ENCODE measurements at regions not wholly inside any gene's neighbourhood (a gene's known extent, or its start where the extent isn't known, plus 50 kb on each side); places are given as distances from the start of the nearest gene placed in this dataset.

DNA sequence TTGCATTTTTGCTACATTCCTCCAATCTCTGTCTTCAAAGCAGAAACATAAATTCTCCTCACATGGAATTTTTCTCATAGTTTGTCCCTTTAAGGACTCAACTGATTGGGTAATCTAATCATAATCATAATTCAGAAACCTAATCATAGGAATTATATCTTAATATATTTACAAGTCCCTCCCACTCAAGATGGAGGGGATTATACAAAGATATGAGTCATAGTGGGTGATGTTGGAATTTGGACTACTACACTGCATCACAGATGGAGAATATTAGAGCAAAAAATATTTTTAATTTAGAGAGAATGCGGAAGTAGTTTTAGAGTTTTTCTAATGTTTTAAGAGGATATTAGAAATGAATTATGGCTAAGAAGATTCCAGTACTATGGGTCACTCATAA, 1034.0 kb downstream of the DTWD2 start (continued):
- TF ChIP-seq, protein P1, sequence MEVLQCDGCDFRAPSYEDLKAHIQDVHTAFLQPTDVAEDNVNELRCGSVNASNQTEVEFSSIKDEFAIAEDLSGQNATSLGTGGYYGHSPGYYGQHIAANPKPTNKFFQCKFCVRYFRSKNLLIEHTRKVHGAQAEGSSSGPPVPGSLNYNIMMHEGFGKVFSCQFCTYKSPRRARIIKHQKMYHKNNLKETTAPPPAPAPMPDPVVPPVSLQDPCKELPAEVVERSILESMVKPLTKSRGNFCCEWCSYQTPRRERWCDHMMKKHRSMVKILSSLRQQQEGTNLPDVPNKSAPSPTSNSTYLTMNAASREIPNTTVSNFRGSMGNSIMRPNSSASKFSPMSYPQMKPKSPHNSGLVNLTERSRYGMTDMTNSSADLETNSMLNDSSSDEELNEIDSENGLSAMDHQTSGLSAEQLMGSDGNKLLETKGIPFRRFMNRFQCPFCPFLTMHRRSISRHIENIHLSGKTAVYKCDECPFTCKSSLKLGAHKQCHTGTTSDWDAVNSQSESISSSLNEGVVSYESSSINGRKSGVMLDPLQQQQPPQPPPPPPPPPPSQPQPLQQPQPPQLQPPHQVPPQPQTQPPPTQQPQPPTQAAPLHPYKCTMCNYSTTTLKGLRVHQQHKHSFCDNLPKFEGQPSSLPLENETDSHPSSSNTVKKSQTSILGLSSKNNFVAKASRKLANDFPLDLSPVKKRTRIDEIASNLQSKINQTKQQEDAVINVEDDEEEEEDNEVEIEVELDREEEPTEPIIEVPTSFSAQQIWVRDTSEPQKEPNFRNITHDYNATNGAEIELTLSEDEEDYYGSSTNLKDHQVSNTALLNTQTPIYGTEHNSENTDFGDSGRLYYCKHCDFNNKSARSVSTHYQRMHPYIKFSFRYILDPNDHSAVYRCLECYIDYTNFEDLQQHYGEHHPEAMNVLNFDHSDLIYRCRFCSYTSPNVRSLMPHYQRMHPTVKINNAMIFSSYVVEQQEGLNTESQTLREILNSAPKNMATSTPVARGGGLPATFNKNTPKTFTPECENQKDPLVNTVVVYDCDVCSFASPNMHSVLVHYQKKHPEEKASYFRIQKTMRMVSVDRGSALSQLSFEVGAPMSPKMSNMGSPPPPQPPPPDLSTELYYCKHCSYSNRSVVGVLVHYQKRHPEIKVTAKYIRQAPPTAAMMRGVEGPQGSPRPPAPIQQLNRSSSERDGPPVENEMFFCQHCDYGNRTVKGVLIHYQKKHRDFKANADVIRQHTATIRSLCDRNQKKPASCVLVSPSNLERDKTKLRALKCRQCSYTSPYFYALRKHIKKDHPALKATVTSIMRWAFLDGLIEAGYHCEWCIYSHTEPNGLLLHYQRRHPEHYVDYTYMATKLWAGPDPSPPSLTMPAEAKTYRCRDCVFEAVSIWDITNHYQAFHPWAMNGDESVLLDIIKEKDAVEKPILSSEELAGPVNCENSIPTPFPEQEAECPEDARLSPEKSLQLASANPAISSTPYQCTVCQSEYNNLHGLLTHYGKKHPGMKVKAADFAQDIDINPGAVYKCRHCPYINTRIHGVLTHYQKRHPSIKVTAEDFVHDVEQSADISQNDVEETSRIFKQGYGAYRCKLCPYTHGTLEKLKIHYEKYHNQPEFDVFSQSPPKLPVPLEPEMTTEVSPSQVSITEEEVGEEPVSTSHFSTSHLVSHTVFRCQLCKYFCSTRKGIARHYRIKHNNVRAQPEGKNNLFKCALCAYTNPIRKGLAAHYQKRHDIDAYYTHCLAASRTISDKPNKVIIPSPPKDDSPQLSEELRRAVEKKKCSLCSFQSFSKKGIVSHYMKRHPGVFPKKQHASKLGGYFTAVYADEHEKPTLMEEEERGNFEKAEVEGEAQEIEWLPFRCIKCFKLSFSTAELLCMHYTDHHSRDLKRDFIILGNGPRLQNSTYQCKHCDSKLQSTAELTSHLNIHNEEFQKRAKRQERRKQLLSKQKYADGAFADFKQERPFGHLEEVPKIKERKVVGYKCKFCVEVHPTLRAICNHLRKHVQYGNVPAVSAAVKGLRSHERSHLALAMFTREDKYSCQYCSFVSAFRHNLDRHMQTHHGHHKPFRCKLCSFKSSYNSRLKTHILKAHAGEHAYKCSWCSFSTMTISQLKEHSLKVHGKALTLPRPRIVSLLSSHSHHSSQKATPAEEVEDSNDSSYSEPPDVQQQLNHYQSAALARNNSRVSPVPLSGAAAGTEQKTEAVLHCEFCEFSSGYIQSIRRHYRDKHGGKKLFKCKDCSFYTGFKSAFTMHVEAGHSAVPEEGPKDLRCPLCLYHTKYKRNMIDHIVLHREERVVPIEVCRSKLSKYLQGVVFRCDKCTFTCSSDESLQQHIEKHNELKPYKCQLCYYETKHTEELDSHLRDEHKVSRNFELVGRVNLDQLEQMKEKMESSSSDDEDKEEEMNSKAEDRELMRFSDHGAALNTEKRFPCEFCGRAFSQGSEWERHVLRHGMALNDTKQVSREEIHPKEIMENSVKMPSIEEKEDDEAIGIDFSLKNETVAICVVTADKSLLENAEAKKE (CRISPR knock-in tag; IDR thresholded peaks at IDR 0.05): no peak
- TF ChIP-seq EZH2phosphoT487 (IDR thresholded peaks at IDR 0.05; ENCODE audit: unreplicated experiment): no peak
- TF ChIP-seq STAT1 (IDR thresholded peaks at IDR 0.05; ENCODE audit: unreplicated experiment): no peak

DNA sequence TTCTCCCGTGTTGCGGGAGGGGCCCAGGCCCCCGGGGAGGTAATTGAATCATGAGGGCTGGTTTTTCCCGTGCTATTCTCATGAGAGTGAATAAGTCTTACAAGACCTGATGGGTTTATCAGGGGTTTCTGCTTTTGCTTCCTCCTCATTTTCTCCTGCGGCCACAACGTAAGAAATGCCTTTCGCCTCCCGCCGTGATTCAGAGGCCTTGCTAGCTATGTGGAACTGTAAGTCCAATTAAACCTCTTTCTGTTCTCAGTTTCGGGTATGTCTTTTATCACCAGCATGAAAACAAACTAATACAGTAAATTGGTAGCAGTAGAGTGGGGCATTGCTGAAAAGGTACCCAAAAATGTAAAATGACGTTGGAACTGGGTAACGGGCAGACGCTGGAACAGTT, 1035.1 kb downstream of the DTWD2 start:
- Histone ChIP-seq H3K79me2 (replicated peaks; ENCODE audit: insufficient read depth) (no peaks in the 10 kb centered on the region), H3K36me3 (ENCODE audit: insufficient read depth) (no peaks in the 10 kb centered on the region), H3K4me3 (no peak overlapping the region), H4K20me1 (replicated peaks; ENCODE audit: insufficient read depth) (no peaks in the 10 kb centered on the region), H3K4me2 (no peak overlapping the region), H2AFZ (no peak overlapping the region), H3K9me2 (ENCODE audit: insufficient read depth) (no peaks in the 10 kb centered on the region), H3K4me1 (ENCODE audit: insufficient read depth) (no peaks in the 10 kb centered on the region), H3F3A (replicated peaks; ENCODE audit: low read depth) (no peaks in the 10 kb centered on the region), H3K27ac (ENCODE audit: low read depth) (no peak overlapping the region), H3K27me3 (ENCODE audit: insufficient read depth) (no peaks in the 10 kb centered on the region)
- no peak for ATAC-seq
- no peaks in the 10 kb centered on the region for H3K9me3 Mint-ChIP-seq
- H3K27ac Mint-ChIP-seq: no peak overlapping the region
- H3K4me1 Mint-ChIP-seq: no peaks in the 10 kb centered on the region
- no peak for DNase-seq (ENCODE audit: low spot score)
- peaks cover 2% of the 10 kb centered on the region for H3K27me3 Mint-ChIP-seq (ENCODE audit: insufficient read depth, low read depth, poor library complexity)
- no peak overlapping the region for H3K4me3 Mint-ChIP-seq
- no peaks in the 10 kb centered on the region for H3K36me3 Mint-ChIP-seq (ENCODE audit: low read depth)
- TF ChIP-seq, protein P2, sequence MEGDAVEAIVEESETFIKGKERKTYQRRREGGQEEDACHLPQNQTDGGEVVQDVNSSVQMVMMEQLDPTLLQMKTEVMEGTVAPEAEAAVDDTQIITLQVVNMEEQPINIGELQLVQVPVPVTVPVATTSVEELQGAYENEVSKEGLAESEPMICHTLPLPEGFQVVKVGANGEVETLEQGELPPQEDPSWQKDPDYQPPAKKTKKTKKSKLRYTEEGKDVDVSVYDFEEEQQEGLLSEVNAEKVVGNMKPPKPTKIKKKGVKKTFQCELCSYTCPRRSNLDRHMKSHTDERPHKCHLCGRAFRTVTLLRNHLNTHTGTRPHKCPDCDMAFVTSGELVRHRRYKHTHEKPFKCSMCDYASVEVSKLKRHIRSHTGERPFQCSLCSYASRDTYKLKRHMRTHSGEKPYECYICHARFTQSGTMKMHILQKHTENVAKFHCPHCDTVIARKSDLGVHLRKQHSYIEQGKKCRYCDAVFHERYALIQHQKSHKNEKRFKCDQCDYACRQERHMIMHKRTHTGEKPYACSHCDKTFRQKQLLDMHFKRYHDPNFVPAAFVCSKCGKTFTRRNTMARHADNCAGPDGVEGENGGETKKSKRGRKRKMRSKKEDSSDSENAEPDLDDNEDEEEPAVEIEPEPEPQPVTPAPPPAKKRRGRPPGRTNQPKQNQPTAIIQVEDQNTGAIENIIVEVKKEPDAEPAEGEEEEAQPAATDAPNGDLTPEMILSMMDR (conservative IDR thresholded peaks at IDR 0.05; ENCODE audit: low read depth in 2 of 2): no peak
- no peak for TF ChIP-seq ZNF114 (CRISPR knock-in tag; IDR thresholded peaks at IDR 0.05)
- TF ChIP-seq, protein P1 (CRISPR knock-in tag; IDR thresholded peaks at IDR 0.05): no peak
- TF ChIP-seq, protein P3, sequence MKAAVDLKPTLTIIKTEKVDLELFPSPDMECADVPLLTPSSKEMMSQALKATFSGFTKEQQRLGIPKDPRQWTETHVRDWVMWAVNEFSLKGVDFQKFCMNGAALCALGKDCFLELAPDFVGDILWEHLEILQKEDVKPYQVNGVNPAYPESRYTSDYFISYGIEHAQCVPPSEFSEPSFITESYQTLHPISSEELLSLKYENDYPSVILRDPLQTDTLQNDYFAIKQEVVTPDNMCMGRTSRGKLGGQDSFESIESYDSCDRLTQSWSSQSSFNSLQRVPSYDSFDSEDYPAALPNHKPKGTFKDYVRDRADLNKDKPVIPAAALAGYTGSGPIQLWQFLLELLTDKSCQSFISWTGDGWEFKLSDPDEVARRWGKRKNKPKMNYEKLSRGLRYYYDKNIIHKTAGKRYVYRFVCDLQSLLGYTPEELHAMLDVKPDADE (IDR thresholded peaks at IDR 0.05): no peak
- no peak for TF ChIP-seq STAT1 (IDR thresholded peaks at IDR 0.05; ENCODE audit: unreplicated experiment)
- no peak for TF ChIP-seq EZH2 (IDR thresholded peaks at IDR 0.05; ENCODE audit: low read depth, unreplicated experiment)

Measured in GM23338 (cell line).